Stimulated activated naive CD4-positive, alpha-beta T cell (primary cell): ENCODE measurements at regions not wholly inside any gene's neighbourhood (a gene's known extent, or its start where the extent isn't known, plus 50 kb on each side); places are given as distances from the start of the nearest gene placed in this dataset.
"Not testable (repeated sequence)": the region's sequence is repeated elsewhere in the genome, so short reads cannot be mapped to it uniquely, and the experiment has no call there.

Experiments
- DNase-seq, 6 experiments: peaks; one replicate each; lab custom pipeline; 2025; lab: John Stamatoyannopoulos, UW

GRCh38 chrX:46223499-46223898 is 321.7 kb downstream of the ZNF674 start:
- DNase-seq: not testable (repeated sequence)

GRCh38 chrX:46220822-46221221 is 324.4 kb downstream of the ZNF674 start:
- no peak for DNase-seq

GRCh38 chrX:46218373-46218772 is 326.8 kb downstream of the ZNF674 start:
- DNase-seq: no peak

- no peak for DNase-seq
Measured at GRCh38 chrX:46216406-46216805, 328.8 kb downstream of the ZNF674 start.

- DNase-seq: no peak
Measured at GRCh38 chrX:46211079-46211478, 334.1 kb downstream of the ZNF674 start.

- no peak for DNase-seq
Measured at GRCh38 chrX:46209768-46210167, 335.5 kb downstream of the ZNF674 start.

GRCh38 chrX:46209037-46209436 is 336.2 kb downstream of the ZNF674 start:
- no peak for DNase-seq

GRCh38 chrX:46208225-46208854 is 336.9 kb downstream of the ZNF674 start:
- DNase-seq: no peak

GRCh38 chrX:46204721-46205422 is 340.3 kb downstream of the ZNF674 start:
- no peak for DNase-seq

GRCh38 chrX:46202733-46203514 is 342.3 kb downstream of the ZNF674 start:
- no peak for DNase-seq

GRCh38 chrX:46200413-46200812 is 344.8 kb downstream of the ZNF674 start:
- no peak for DNase-seq

- DNase-seq: no peak
Measured at GRCh38 chrX:46198858-46199257, 346.4 kb downstream of the ZNF674 start.

- DNase-seq: not testable (repeated sequence)
Measured at GRCh38 chrX:46186811-46187106, 358.5 kb downstream of the ZNF674 start.

GRCh38 chrX:46185923-46186810 is 359.1 kb downstream of the ZNF674 start:
- DNase-seq: no peak

GRCh38 chrX:46184749-46185148 is 360.5 kb downstream of the ZNF674 start:
- no peak for DNase-seq

GRCh38 chrX:46180258-46180687 is 364.9 kb downstream of the ZNF674 start:
- no peak for DNase-seq

- DNase-seq: no peak
Measured at GRCh38 chrX:46179748-46180147, 365.5 kb downstream of the ZNF674 start.

- DNase-seq: no peak
Measured at GRCh38 chrX:46178763-46179162, 366.5 kb downstream of the ZNF674 start.

- no peak for DNase-seq
Measured at GRCh38 chrX:46173159-46173558, 372.1 kb downstream of the ZNF674 start.

GRCh38 chrX:46171457-46171856 is 373.8 kb downstream of the ZNF674 start:
- not testable (repeated sequence) for DNase-seq

GRCh38 chrX:46169808-46170207 is 375.4 kb downstream of the ZNF674 start:
- no peak for DNase-seq

- no peak for DNase-seq
Measured at GRCh38 chrX:46168254-46168653, 377.0 kb downstream of the ZNF674 start.
